ENCODE measurements at regions not wholly inside any gene's neighbourhood (a gene's known extent, or its start where the extent isn't known, plus 50 kb on each side); places are given as distances from the start of the nearest gene placed in this dataset.
"Not testable (repeated sequence)": the region's sequence is repeated elsewhere in the genome, so short reads cannot be mapped to it uniquely, and the experiment has no call there.

DNA sequence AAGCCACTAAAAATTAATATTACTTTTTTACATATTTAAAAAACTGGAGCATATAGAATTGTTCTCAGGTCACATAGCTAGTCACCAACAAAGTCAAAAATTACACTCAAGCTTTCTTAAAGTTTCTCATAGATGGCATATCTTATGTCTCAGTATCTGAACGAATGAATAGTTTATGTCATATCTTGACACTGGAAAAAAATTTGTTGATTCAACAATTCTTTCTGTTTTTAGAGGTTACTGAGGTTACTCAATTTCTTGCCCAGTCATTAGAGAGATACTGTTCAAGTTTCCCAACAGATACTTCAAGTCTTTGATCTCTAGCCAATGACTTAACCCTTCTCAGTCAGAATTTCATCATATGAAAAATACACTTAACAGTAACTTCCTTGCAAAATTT lies 113.1 kb upstream of the XIRP2 start:
- TF ChIP-seq, protein P1, sequence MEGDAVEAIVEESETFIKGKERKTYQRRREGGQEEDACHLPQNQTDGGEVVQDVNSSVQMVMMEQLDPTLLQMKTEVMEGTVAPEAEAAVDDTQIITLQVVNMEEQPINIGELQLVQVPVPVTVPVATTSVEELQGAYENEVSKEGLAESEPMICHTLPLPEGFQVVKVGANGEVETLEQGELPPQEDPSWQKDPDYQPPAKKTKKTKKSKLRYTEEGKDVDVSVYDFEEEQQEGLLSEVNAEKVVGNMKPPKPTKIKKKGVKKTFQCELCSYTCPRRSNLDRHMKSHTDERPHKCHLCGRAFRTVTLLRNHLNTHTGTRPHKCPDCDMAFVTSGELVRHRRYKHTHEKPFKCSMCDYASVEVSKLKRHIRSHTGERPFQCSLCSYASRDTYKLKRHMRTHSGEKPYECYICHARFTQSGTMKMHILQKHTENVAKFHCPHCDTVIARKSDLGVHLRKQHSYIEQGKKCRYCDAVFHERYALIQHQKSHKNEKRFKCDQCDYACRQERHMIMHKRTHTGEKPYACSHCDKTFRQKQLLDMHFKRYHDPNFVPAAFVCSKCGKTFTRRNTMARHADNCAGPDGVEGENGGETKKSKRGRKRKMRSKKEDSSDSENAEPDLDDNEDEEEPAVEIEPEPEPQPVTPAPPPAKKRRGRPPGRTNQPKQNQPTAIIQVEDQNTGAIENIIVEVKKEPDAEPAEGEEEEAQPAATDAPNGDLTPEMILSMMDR (IDR thresholded peaks at IDR 0.05) = no peak
- no peak overlapping the region for H3K27ac ChIP-seq
- H3K27me3 ChIP-seq = no peaks in the 10 kb centered on the region
- no peaks in the 10 kb centered on the region for H3K36me3 ChIP-seq
- no peak overlapping the region for H3K4me3 ChIP-seq
- no peak for DNase-seq (ENCODE audit: low spot score)
- H3K4me1 ChIP-seq = no peaks in the 10 kb centered on the region
- H3K9me3 ChIP-seq = no peaks in the 10 kb centered on the region

DNA sequence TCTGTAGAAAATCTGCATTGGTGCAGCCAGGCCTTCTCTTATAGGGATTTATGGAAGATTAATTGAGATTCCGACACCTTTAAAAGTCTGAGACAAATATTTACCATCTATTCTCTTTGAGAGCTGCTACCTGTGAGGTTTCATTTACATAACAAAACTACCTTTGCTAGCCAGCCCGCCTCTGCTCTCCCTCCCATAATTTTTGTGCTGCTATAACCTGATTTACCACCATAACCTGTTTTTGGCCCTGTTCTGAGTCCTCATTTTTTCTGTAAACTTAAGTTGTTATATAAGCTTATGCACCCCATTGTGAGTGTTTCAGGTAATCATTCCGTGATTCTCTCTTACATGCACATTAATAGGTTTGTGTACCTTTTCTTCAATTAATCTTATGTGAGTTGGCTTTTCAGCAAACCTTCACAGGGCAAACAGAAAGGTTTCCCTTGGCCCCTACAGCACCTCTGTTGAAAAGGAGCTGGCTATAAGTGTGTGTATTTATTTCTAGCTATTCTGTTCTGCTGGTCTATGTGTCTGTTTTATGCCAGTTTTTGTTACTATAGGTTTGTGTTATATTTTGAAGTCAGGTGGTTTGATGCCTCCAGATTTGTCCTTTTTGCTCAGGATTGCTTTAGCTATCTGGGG lies 114.9 kb upstream of the XIRP2 start:
- H3K27ac ChIP-seq = no peak overlapping the region
- H3K27me3 ChIP-seq = no peaks in the 10 kb centered on the region
- H3K4me3 ChIP-seq = no peak overlapping the region
- DNase-seq (ENCODE audit: low spot score) = no peak
- H3K4me1 ChIP-seq = no peaks in the 10 kb centered on the region
- no peaks in the 10 kb centered on the region for H3K9me3 ChIP-seq
- TF ChIP-seq, protein P1 (IDR thresholded peaks at IDR 0.05) = no peak
- H3K36me3 ChIP-seq = no peaks in the 10 kb centered on the region

GRCh38 chr2:166768393-166769123 lies 119.7 kb upstream of the XIRP2 start:
- Histone ChIP-seq H3K27ac (no peak overlapping the region), H3K36me3 (no peaks in the 10 kb centered on the region), H3K4me1 (no peaks in the 10 kb centered on the region), H3K4me3 (no peak overlapping the region), H3K9me3 (no peaks in the 10 kb centered on the region), H3K27me3 (no peaks in the 10 kb centered on the region)
- DNase-seq (ENCODE audit: low spot score) = no peak
- TF ChIP-seq, protein P1 (IDR thresholded peaks at IDR 0.05) = no peak

- not testable (repeated sequence) for H3K9me3 ChIP-seq; DNase-seq (ENCODE audit: low spot score); H3K36me3 ChIP-seq; H3K4me3 ChIP-seq; H3K4me1 ChIP-seq; H3K27me3 ChIP-seq; H3K27ac ChIP-seq
Observed at GRCh38 chr2:166766769-166767322, 121.4 kb upstream of the XIRP2 start.

GRCh38 chr2:166766220-166766619 lies 122.1 kb upstream of the XIRP2 start:
- DNase-seq (ENCODE audit: low spot score) = no peak
- Histone ChIP-seq H3K36me3 (no peaks in the 10 kb centered on the region), H3K4me1 (no peaks in the 10 kb centered on the region), H3K4me3 (no peak overlapping the region), H3K27ac (no peak overlapping the region), H3K9me3 (no peaks in the 10 kb centered on the region), H3K27me3 (no peaks in the 10 kb centered on the region)
- TF ChIP-seq, protein P1 (IDR thresholded peaks at IDR 0.05) = no peak

- no peaks in the 10 kb centered on the region for H3K9me3 ChIP-seq
- H3K36me3 ChIP-seq = no peaks in the 10 kb centered on the region
- H3K27ac ChIP-seq = no peak overlapping the region
- DNase-seq (ENCODE audit: low spot score) = no peak
- no peaks in the 10 kb centered on the region for H3K4me1 ChIP-seq
- H3K27me3 ChIP-seq = no peaks in the 10 kb centered on the region
- no peak overlapping the region for H3K4me3 ChIP-seq
- TF ChIP-seq, protein P1 (IDR thresholded peaks at IDR 0.05) = no peak
Observed at GRCh38 chr2:166765141-166765540, 123.1 kb upstream of the XIRP2 start.
